ENCODE measurements at regions not wholly inside any gene's neighbourhood (a gene's known extent, or its start where the extent isn't known, plus 50 kb on each side); places are given as distances from the start of the nearest gene placed in this dataset.

GRCh38 chr7:155187061-155187785 lies 110.5 kb upstream of the INSIG1 start:
- Histone ChIP-seq H3K27me3 (ENCODE audit: control insufficient read depth in 2 of 2, insufficient read depth in 2 of 2, low read length in 2 of 2) (no peaks in the 10 kb centered on the region), H3K9me1 (replicated peaks; ENCODE audit: control insufficient read depth, extremely low read depth, insufficient read depth, low read length) (no peaks in the 10 kb centered on the region), H2AFZ (ENCODE audit: low read depth, low read length) (no peak overlapping the region), H3K9me3 (replicated peaks; ENCODE audit: control insufficient read depth, insufficient read depth, low read length) (peaks cover 5% of the 10 kb centered on the region), H3K4me1 (ENCODE audit: control insufficient read depth, extremely low read depth, insufficient read depth, low read length) (no peaks in the 10 kb centered on the region), H3K4me3 (replicated peaks in 1 of 3; ENCODE audit: insufficient read depth in 1 of 3, low read depth in 1 of 3, low read length in 3 of 3) (no peak overlapping the region), H3K36me3 (ENCODE audit: control insufficient read depth in 2 of 2, extremely low read depth in 1 of 2, insufficient read depth in 2 of 2, low read length in 2 of 2) (no peaks in the 10 kb centered on the region), H3K9ac (replicated peaks; ENCODE audit: extremely low read depth, insufficient read depth, low read length) (no peak overlapping the region), H4K20me1 (replicated peaks; ENCODE audit: control insufficient read depth, extremely low read depth, insufficient read depth, low read length) (no peaks in the 10 kb centered on the region), H3K27ac (ENCODE audit: insufficient read depth, low read depth, low read length) (no peak overlapping the region), H3K79me2 (ENCODE audit: control insufficient read depth, insufficient read depth, low read length) (no peaks in the 10 kb centered on the region), H3K4me2 (ENCODE audit: insufficient read depth, low read length) (no peak overlapping the region)
- DNase-seq (ENCODE audit: low read depth, low spot score): no peak
- POLR2A ChIA-PET: no interaction called here
- CTCF ChIA-PET: interaction anchor here (1.0 kb wide), 1 partner anchor 157 kb away, joined by 7 read pairs; no protein-coding TSS in a partner anchor
- FAIRE-seq: no peak
- intact Hi-C loops (cut with micrococcal nuclease) (no loop called here), dilution Hi-C loops (cut with MboI; ENCODE audit: extremely low pct_ligation_motif_present, low sequenced_read_pairs) (loop anchor here (25.0 kb wide), 1 partner anchor 150 kb away; no protein-coding TSS in a partner anchor)
- BruUV-seq (replicated peaks): no TSS peak
- TF ChIP-seq POLR2A (IDR thresholded peaks at IDR 0.05; ENCODE audit: low read depth, low read length) (no peak), JUN (IDR thresholded peaks at IDR 0.05; ENCODE audit: borderline replicate concordance, insufficient read depth, insufficient read length, low read depth) (no peak), POLR2AphosphoS5 (IDR thresholded peaks at IDR 0.05; ENCODE audit: insufficient read depth, low read depth, low read length) (no peak), GATA2 (IDR thresholded peaks at IDR 0.05; ENCODE audit: insufficient read depth, insufficient read length, low read depth, low read length) (no peak), MYC (IDR thresholded peaks at IDR 0.05; ENCODE audit: low read depth, low read length) (no peak), MAX (IDR thresholded peaks at IDR 0.05; ENCODE audit: insufficient read depth, insufficient read length) (no peak), FOS (IDR thresholded peaks at IDR 0.05; ENCODE audit: borderline replicate concordance, insufficient read depth, low read length) (no peak), EZH2 (IDR thresholded peaks at IDR 0.05; ENCODE audit: borderline replicate concordance, low read depth, low read length, severe bottlenecking) (no peak), CTCF (IDR thresholded peaks at IDR 0.05; ENCODE audit: extremely low read depth in 1 of 2, insufficient read depth in 1 of 2, low read depth in 1 of 2, low read length in 2 of 2) (no peak)
